Effector memory CD8-positive, alpha-beta T cell (primary cell): ENCODE measurements at regions not wholly inside any gene's neighbourhood (a gene's known extent, or its start where the extent isn't known, plus 50 kb on each side); places are given as distances from the start of the nearest gene placed in this dataset.
A peak's percentile ranks its signal among the peaks of the same experiment; 100 is the strongest.
"Not testable (repeated sequence)": the region's sequence is repeated elsewhere in the genome, so short reads cannot be mapped to it uniquely, and the experiment has no call there.

Experiments
- ATAC-seq: fragments of 150-1000 bp; cut with Tn5 transposase; replicated peaks from 2 replicates; pipeline ENCODE4 v1.10.0; 2021; ENCODE audit warnings: mild to moderate bottlenecking, moderate library complexity
- DNase-seq, 3 experiments: peaks; one replicate each; pipeline ENCODE4 v3.0.0; 2021
- H3K27ac Mint-ChIP-seq, 2 donors: one replicate each; pipeline ENCODE4 v1.8.0; 2022; ENCODE audit warnings: mild to moderate bottlenecking in 2 of 2, mixed read lengths in 2 of 2, moderate library complexity in 2 of 2
- H3K27me3 Mint-ChIP-seq, 2 donors: one replicate each; pipeline ENCODE4 v1.8.0; 2022; ENCODE audit warnings: mixed read lengths in 2 of 2
- H3K36me3 Mint-ChIP-seq: one replicate; pipeline ENCODE4 v1.8.0; 2022; ENCODE audit warnings: mild to moderate bottlenecking, moderate library complexity, mixed read lengths; ENCODE audit not compliant: insufficient read depth
- H3K4me1 Mint-ChIP-seq, 2 donors: one replicate each; pipeline ENCODE4 v1.8.0; 2022; ENCODE audit warnings: low read depth in 2 of 2, mixed read lengths in 2 of 2
- H3K4me3 Mint-ChIP-seq, 2 donors: one replicate each; pipeline ENCODE4 v1.8.0; 2022; ENCODE audit warnings: mild to moderate bottlenecking in 2 of 2, mixed read lengths in 2 of 2, moderate library complexity in 2 of 2
- H3K9me3 Mint-ChIP-seq, 2 donors: one replicate each; pipeline ENCODE4 v1.8.0; 2022; ENCODE audit warnings: mixed read lengths in 2 of 2

GRCh38 chr2:113357071-113357470, 78.3 kb upstream of the PAX8 start:
- Mint-ChIP-seq H3K9me3 (no peaks in the 10 kb centered on the region), H3K4me1 (no peaks in the 10 kb centered on the region), H3K27ac (no peak overlapping the region), H3K36me3 (no peaks in the 10 kb centered on the region), H3K4me3 (no peak overlapping the region), H3K27me3 (peaks cover 10 to 29% of the 10 kb centered on the region in 2 donors)
- ATAC-seq, result no peak
- no peak for DNase-seq

DNA sequence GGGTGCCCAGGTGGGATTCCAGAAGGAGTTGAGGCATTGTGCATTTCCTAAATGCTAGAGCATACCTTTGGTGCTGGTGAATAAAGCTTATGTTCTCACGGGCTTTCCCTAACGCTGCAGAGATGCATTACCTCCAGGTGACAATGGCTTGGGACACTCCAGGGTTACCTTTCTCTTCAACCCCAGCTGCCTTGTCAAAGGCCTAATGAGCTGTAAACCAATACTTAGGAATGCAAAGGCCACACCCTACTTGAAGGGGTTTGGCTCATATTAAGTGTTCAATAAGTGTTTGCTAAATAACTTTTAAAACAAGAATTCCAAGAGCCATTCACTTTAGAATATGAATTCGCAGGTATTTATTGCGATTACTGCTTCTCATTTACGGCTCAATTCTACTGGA, 77.6 kb upstream of the PAX8 start:
- ATAC-seq, H3K27ac Mint-ChIP-seq, H3K36me3 Mint-ChIP-seq, DNase-seq, H3K9me3 Mint-ChIP-seq, H3K4me1 Mint-ChIP-seq, H3K4me3 Mint-ChIP-seq: not testable (repeated sequence)
- peaks cover 14 to 35% of the 10 kb centered on the region in 2 donors for H3K27me3 Mint-ChIP-seq

DNA sequence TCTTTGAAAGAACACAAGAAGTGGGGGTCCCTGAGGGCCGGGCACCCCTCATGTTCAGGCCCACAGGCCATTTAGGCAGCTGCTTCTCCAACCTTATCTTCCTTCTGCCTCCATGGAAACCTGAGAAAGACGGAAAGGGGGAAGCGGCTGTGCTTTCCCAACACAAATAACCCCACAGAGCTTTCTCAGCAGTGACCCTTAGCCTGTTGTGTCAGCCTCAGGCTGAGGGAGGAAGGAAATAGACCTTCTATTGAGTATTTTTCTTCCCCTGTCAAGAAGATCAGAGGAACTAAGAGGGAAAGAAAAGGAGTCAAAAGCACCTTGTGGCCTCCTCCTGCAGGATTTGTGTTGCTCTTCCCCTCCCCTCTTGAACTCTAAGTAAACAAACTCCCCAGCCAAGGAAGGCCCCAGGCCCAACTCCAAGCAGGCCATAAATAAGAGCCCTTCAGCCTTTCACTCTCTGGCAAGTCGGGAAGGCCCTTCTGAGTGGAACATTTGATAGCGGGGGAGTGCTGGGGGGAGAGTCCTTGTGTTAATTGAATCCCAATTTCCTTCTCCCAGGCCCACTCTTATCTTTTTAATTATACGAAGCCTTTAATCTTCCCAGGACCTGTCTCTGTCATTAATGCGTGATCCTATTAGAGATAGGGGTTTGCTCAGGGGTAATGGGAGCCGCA, 76.8 kb upstream of the PAX8 start:
- H3K4me3 Mint-ChIP-seq, H3K9me3 Mint-ChIP-seq, H3K27ac Mint-ChIP-seq, DNase-seq, H3K4me1 Mint-ChIP-seq, H3K36me3 Mint-ChIP-seq, ATAC-seq: not testable (repeated sequence)
- H3K27me3 Mint-ChIP-seq, result peaks cover 14 to 35% of the 10 kb centered on the region in 2 donors

GRCh38 chr2:113351375-113352355, 72.9 kb upstream of the PAX8 start:
- peaks cover 3% of the 10 kb centered on the region for H3K36me3 Mint-ChIP-seq
- no peaks in the 10 kb centered on the region for H3K9me3 Mint-ChIP-seq
- no peak overlapping the region for H3K27ac Mint-ChIP-seq
- DNase-seq (no peak), ATAC-seq (no peak)
- no peaks in the 10 kb centered on the region for H3K4me1 Mint-ChIP-seq
- H3K27me3 Mint-ChIP-seq, result peaks cover 14 to 35% of the 10 kb centered on the region in 2 donors
- H3K4me3 Mint-ChIP-seq, result no peak overlapping the region

- H3K4me1 Mint-ChIP-seq, H3K36me3 Mint-ChIP-seq, H3K27ac Mint-ChIP-seq: not testable (repeated sequence)
These were observed 65.1 kb upstream of the PAX8 start for GRCh38 chr2:113343800-113344199.

GRCh38 chr2:113342650-113343049, 63.9 kb upstream of the PAX8 start:
- Mint-ChIP-seq H3K27me3 (peaks cover 0 to 8% of the 10 kb centered on the region in 2 donors), H3K4me1 (no peaks in the 10 kb centered on the region), H3K27ac (no peak overlapping the region), H3K4me3 (no peak overlapping the region), H3K36me3 (no peaks in the 10 kb centered on the region), H3K9me3 (no peaks in the 10 kb centered on the region)
- DNase-seq, result no peak
- peak; percentile 39 for ATAC-seq

More at GRCh38 chr2:113343800-113344199, 65.1 kb upstream of the PAX8 start:
- H3K27me3 Mint-ChIP-seq, DNase-seq, H3K4me3 Mint-ChIP-seq, ATAC-seq, H3K9me3 Mint-ChIP-seq: not testable (repeated sequence)

DNA sequence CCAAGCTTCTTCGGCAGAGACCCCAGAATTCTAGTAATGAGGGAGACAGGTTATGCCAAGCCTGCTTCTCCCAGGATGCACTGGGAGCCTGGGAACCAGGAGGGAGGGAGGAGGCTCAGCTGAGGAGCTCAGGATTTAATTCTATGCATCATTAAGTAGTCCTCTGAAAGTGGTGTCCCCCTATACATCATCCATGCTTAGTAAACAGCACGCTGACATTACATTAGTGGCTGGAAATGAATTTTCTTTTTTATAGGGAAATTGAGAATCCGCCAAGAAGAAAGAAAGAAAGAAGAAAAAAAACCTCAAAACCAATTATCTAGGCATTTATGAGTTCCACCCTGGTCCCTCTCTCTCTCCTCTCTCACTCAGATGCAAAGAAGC, 63.1 kb upstream of the PAX8 start:
- H3K27ac Mint-ChIP-seq, H3K9me3 Mint-ChIP-seq, H3K27me3 Mint-ChIP-seq, H3K4me3 Mint-ChIP-seq, DNase-seq, H3K4me1 Mint-ChIP-seq, ATAC-seq, H3K36me3 Mint-ChIP-seq: not testable (repeated sequence)

GRCh38 chr2:113341191-113341869, 62.6 kb upstream of the PAX8 start:
- no peaks in the 10 kb centered on the region for H3K9me3 Mint-ChIP-seq
- no peak overlapping the region for H3K4me3 Mint-ChIP-seq
- no peak for DNase-seq
- H3K4me1 Mint-ChIP-seq, result no peaks in the 10 kb centered on the region
- no peak overlapping the region for H3K27ac Mint-ChIP-seq
- H3K36me3 Mint-ChIP-seq, result no peaks in the 10 kb centered on the region
- ATAC-seq, result no peak
- H3K27me3 Mint-ChIP-seq, result peaks cover 11 to 15% of the 10 kb centered on the region in 2 donors

DNA sequence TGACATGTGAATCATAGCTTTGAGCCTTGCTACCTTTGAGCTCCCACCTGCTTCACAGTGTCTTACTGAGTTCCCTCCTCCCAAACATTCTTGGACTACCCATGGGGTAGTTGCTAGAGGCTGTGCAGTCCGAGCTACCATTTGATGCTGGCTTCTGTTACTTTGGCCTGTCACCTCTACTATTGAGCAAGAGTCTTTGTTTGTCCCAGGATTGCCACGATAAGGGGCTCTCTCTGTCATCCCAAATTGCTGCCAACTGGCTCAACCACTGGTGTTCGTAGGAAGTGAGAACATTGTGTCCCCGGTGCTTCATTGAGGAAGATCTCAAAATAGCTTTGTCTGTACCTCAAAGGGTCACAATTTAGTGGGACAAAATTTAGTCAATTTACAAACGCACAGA, 59.1 kb upstream of the PAX8 start:
- DNase-seq, result no peak
- H3K27me3 Mint-ChIP-seq, result peaks cover 13 to 16% of the 10 kb centered on the region in 2 donors
- H3K36me3 Mint-ChIP-seq, result no peaks in the 10 kb centered on the region
- no peak overlapping the region for H3K4me3 Mint-ChIP-seq
- no peak for ATAC-seq
- H3K9me3 Mint-ChIP-seq, result no peaks in the 10 kb centered on the region
- no peaks in the 10 kb centered on the region for H3K4me1 Mint-ChIP-seq
- no peak overlapping the region for H3K27ac Mint-ChIP-seq

DNA sequence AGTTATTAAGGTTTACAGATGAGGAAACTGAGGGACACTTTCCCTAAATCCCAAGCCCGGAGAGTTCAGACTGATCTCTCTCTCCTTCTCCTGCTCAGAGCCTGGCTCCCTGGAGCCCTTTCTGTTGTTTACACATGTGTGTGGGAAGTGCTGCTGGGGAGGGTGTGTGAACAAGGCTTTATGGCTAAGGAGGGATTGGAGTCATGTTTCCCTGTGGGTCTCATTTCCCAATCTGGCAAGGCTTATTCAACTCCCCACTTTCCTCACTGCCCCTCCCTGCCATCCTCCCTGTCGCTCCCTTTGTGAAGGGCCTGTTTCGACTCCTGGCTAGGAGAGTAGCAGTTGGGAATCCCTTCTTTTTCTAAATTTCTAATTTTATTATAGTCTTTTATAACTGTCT, 57.3 kb upstream of the PAX8 start:
- H3K4me3 Mint-ChIP-seq, H3K36me3 Mint-ChIP-seq, H3K4me1 Mint-ChIP-seq, ATAC-seq, H3K27ac Mint-ChIP-seq, DNase-seq, H3K9me3 Mint-ChIP-seq: not testable (repeated sequence)
- peaks cover 9 to 16% of the 10 kb centered on the region in 2 donors for H3K27me3 Mint-ChIP-seq

DNA sequence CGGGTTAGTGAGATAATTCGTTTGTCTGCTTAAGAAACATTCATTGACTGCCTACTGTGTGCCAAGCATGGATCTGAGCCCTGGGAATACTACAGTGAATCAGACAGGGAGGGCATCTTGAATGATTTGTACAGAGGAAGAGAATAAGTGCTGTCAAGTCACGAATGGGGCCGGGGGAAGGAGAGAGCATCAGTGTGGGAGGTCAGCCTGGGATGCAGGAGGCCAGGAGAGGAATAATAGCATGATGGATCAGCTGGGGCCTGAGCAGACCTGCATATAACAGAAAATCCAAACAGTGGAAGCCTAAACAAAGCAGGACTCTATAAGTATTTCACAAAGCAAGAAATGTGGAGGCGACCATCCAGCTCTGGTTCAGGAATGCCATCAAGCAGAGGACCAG, 55.4 kb upstream of the PAX8 start:
- ATAC-seq, result no peak
- H3K9me3 Mint-ChIP-seq, result no peaks in the 10 kb centered on the region
- no peak overlapping the region for H3K4me3 Mint-ChIP-seq
- peaks cover 25% of the 10 kb centered on the region in 2 donors for H3K27me3 Mint-ChIP-seq
- H3K27ac Mint-ChIP-seq, result no peak overlapping the region
- H3K4me1 Mint-ChIP-seq, result no peaks in the 10 kb centered on the region
- no peaks in the 10 kb centered on the region for H3K36me3 Mint-ChIP-seq
- DNase-seq, result no peak

GRCh38 chr2:113333735-113334134, 55.0 kb upstream of the PAX8 start:
- peaks cover 26 to 30% of the 10 kb centered on the region in 2 donors for H3K27me3 Mint-ChIP-seq
- not testable (repeated sequence) for H3K4me1 Mint-ChIP-seq, H3K4me3 Mint-ChIP-seq, H3K27ac Mint-ChIP-seq, DNase-seq, ATAC-seq, H3K36me3 Mint-ChIP-seq, H3K9me3 Mint-ChIP-seq

GRCh38 chr2:113330060-113330767, 51.5 kb upstream of the PAX8 start:
- DNase-seq, H3K36me3 Mint-ChIP-seq, H3K9me3 Mint-ChIP-seq, ATAC-seq, H3K4me1 Mint-ChIP-seq, H3K4me3 Mint-ChIP-seq, H3K27ac Mint-ChIP-seq: not testable (repeated sequence)
- peaks cover 26 to 33% of the 10 kb centered on the region in 2 donors for H3K27me3 Mint-ChIP-seq
